ENCODE measurements at regions not wholly inside any gene's neighbourhood (a gene's known extent, or its start where the extent isn't known, plus 50 kb on each side); places are given as distances from the start of the nearest gene placed in this dataset.

DNA sequence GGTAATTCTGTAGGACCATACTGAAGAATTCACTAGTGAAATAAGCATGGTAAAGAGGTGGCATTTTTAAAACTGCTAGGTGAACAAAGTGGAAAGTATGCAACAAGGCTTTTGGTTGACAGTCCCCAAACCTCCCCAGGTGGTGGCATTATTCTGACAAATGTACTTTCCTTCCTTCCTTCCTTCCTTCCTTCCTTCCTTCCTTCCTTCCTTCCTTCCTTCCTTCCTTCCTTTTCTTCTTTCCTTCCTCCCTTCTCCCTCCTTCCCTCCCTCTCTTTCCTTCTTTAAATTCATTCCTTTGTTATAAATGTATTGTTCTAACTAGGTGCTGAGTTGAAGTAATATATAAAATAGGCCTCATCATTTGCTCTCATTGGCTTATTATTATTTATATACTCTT, 284.7 kb upstream of the ANO5 start:
- no peaks in the 10 kb centered on the region for H3K36me3 ChIP-seq (ENCODE audit: control insufficient read depth in 4 of 4, insufficient read depth in 4 of 4, low read length in 3 of 4)

GRCh38 chr11:21909145-21909544, 283.7 kb upstream of the ANO5 start:
- 100% methylated on average over 1 of the region's 2 CpGs for WGBS (ENCODE audit: insufficient coverage)
- Histone ChIP-seq H3K36me3 (ENCODE audit: control insufficient read depth in 4 of 4, insufficient read depth in 4 of 4, low read length in 3 of 4) (no peaks in the 10 kb centered on the region), H3K27me3 (replicated peaks in 2 of 5; ENCODE audit: control insufficient read depth in 4 of 5, insufficient read depth in 5 of 5, low read length in 4 of 5) (no peaks in the 10 kb centered on the region), H3K4me3 (ENCODE audit: control insufficient read depth in 1 of 7, extremely low read depth in 1 of 7, insufficient read depth in 4 of 7, low read depth in 2 of 7, low read length in 6 of 7) (no peak overlapping the region), H3K27ac (ENCODE audit: insufficient read depth in 1 of 2, low read depth in 1 of 2, low read length in 2 of 2, poor library complexity in 1 of 2, severe bottlenecking in 2 of 2) (no peak overlapping the region), H3K9me3 (ENCODE audit: control extremely low read depth in 1 of 5, control insufficient read depth in 4 of 5, insufficient read depth in 2 of 5, low read depth in 1 of 5, low read length in 4 of 5) (no peaks in the 10 kb centered on the region), H3K4me1 (ENCODE audit: control extremely low read depth in 1 of 4, control insufficient read depth in 4 of 4, insufficient read depth in 4 of 4, low read length in 3 of 4) (no peaks in the 10 kb centered on the region)
- CTCF ChIA-PET, result interaction anchor here (0.9 kb wide), 1 partner anchor 11 kb away, joined by 3 read pairs; no protein-coding TSS in a partner anchor
- DNase-seq, result no peak
- POLR2A ChIA-PET, result no interaction called here

More for the DNA sequence above, 284.7 kb upstream of the ANO5 start:
- Histone ChIP-seq H3K9me3 (ENCODE audit: control extremely low read depth in 1 of 5, control insufficient read depth in 4 of 5, insufficient read depth in 2 of 5, low read depth in 1 of 5, low read length in 4 of 5) (no peaks in the 10 kb centered on the region), H3K27ac (ENCODE audit: insufficient read depth in 1 of 2, low read depth in 1 of 2, low read length in 2 of 2, poor library complexity in 1 of 2, severe bottlenecking in 2 of 2) (no peak overlapping the region), H3K4me3 (ENCODE audit: control insufficient read depth in 1 of 7, extremely low read depth in 1 of 7, insufficient read depth in 4 of 7, low read depth in 2 of 7, low read length in 6 of 7) (no peak overlapping the region), H3K4me1 (ENCODE audit: control extremely low read depth in 1 of 4, control insufficient read depth in 4 of 4, insufficient read depth in 4 of 4, low read length in 3 of 4) (no peaks in the 10 kb centered on the region), H3K27me3 (replicated peaks in 2 of 5; ENCODE audit: control insufficient read depth in 4 of 5, insufficient read depth in 5 of 5, low read length in 4 of 5) (no peaks in the 10 kb centered on the region)
- no peak for DNase-seq
- ChIA-PET POLR2A (no interaction called here), CTCF (no interaction called here)

- Histone ChIP-seq H3K27ac (ENCODE audit: insufficient read depth in 1 of 2, low read depth in 1 of 2, low read length in 2 of 2, poor library complexity in 1 of 2, severe bottlenecking in 2 of 2) (no peak overlapping the region), H3K4me3 (ENCODE audit: control insufficient read depth in 1 of 7, extremely low read depth in 1 of 7, insufficient read depth in 4 of 7, low read depth in 2 of 7, low read length in 6 of 7) (no peak overlapping the region), H3K4me1 (ENCODE audit: control extremely low read depth in 1 of 4, control insufficient read depth in 4 of 4, insufficient read depth in 4 of 4, low read length in 3 of 4) (no peaks in the 10 kb centered on the region), H3K27me3 (replicated peaks in 2 of 5; ENCODE audit: control insufficient read depth in 4 of 5, insufficient read depth in 5 of 5, low read length in 4 of 5) (no peaks in the 10 kb centered on the region), H3K9me3 (ENCODE audit: control extremely low read depth in 1 of 5, control insufficient read depth in 4 of 5, insufficient read depth in 2 of 5, low read depth in 1 of 5, low read length in 4 of 5) (peaks cover 0 to 7% (median 0%) of the 10 kb centered on the region in 5 experiments), H3K36me3 (ENCODE audit: control insufficient read depth in 4 of 4, insufficient read depth in 4 of 4, low read length in 3 of 4) (no peaks in the 10 kb centered on the region)
- ChIA-PET POLR2A (no interaction called here), CTCF (no interaction called here)
- no peak for DNase-seq
- 0% methylated on average over 1 of the region's 2 CpGs for WGBS (ENCODE audit: insufficient coverage)
These were observed 281.8 kb upstream of the ANO5 start for GRCh38 chr11:21911061-21911460.

DNA sequence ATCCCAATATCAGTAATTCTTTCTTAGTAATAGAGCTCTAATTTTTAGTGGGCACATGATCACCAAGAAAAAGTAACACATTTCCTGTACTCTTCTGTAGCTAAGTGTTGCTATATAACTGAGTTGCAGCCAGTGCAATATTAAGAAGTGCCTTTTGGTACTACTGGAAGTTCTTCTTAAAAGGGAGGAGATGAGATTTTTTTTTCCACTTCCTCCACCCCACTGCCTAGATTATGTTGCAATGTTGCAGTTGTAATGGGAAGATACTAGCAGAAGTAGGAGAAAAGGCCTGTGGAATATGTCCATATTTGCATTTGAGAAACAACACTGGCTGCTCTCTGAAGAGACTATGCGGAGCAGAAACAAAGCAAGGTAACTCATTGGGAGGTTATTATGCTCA, 280.6 kb upstream of the ANO5 start:
- ChIA-PET POLR2A (no interaction called here), CTCF (no interaction called here)
- Histone ChIP-seq H3K4me1 (ENCODE audit: control extremely low read depth in 1 of 4, control insufficient read depth in 4 of 4, insufficient read depth in 4 of 4, low read length in 3 of 4) (no peaks in the 10 kb centered on the region), H3K36me3 (ENCODE audit: control insufficient read depth in 4 of 4, insufficient read depth in 4 of 4, low read length in 3 of 4) (no peaks in the 10 kb centered on the region), H3K27me3 (replicated peaks in 2 of 5; ENCODE audit: control insufficient read depth in 4 of 5, insufficient read depth in 5 of 5, low read length in 4 of 5) (no peaks in the 10 kb centered on the region), H3K4me3 (ENCODE audit: control insufficient read depth in 1 of 7, extremely low read depth in 1 of 7, insufficient read depth in 4 of 7, low read depth in 2 of 7, low read length in 6 of 7) (no peak overlapping the region), H3K27ac (ENCODE audit: insufficient read depth in 1 of 2, low read depth in 1 of 2, low read length in 2 of 2, poor library complexity in 1 of 2, severe bottlenecking in 2 of 2) (no peak overlapping the region), H3K9me3 (ENCODE audit: control extremely low read depth in 1 of 5, control insufficient read depth in 4 of 5, insufficient read depth in 2 of 5, low read depth in 1 of 5, low read length in 4 of 5) (peaks cover 0 to 7% (median 0%) of the 10 kb centered on the region in 5 experiments)
- 100% methylated on average over 1 of the region's 1 CpG for WGBS (ENCODE audit: insufficient coverage)
- no peak for DNase-seq

DNA sequence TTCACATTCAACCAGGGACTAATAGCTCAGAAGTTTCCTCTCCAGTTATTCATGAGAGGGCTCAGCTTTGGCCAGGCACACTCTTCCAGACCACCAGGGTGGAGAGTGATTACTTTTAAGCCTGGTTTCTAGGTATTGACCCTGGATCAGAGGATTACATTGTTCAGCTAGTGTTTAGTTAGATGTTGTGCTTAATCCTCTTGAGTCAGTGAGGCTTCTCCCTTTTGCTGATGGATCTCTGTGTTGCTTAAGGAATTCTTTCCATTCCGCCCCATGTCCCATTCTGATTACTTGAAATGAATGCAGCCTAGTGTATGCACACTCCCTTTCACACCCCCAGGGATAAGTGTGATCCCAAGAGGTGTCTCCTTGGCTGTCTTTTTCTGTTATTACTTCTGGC, 271.7 kb upstream of the ANO5 start:
- 100% methylated on average over 1 of the region's 1 CpG for WGBS (ENCODE audit: insufficient coverage)
- no peaks in the 10 kb centered on the region for H3K9me3 ChIP-seq (ENCODE audit: control extremely low read depth in 1 of 5, control insufficient read depth in 4 of 5, insufficient read depth in 2 of 5, low read depth in 1 of 5, low read length in 4 of 5)
- H3K4me1 ChIP-seq (ENCODE audit: control extremely low read depth in 1 of 4, control insufficient read depth in 4 of 4, insufficient read depth in 4 of 4, low read length in 3 of 4), result peaks cover 0 to 2% (median 0%) of the 10 kb centered on the region in 4 experiments
- H3K36me3 ChIP-seq (ENCODE audit: control insufficient read depth in 4 of 4, insufficient read depth in 4 of 4, low read length in 3 of 4), result no peaks in the 10 kb centered on the region
- CTCF ChIA-PET, result no interaction called here
- DNase-seq, result no peak
- H3K4me3 ChIP-seq (ENCODE audit: control insufficient read depth in 1 of 7, extremely low read depth in 1 of 7, insufficient read depth in 4 of 7, low read depth in 2 of 7, low read length in 6 of 7), result no peak overlapping the region
- no peaks in the 10 kb centered on the region for H3K27me3 ChIP-seq (replicated peaks in 2 of 5; ENCODE audit: control insufficient read depth in 4 of 5, insufficient read depth in 5 of 5, low read length in 4 of 5)
- no peak overlapping the region for H3K27ac ChIP-seq (ENCODE audit: insufficient read depth in 1 of 2, low read depth in 1 of 2, low read length in 2 of 2, poor library complexity in 1 of 2, severe bottlenecking in 2 of 2)
- POLR2A ChIA-PET, result no interaction called here

- CTCF ChIA-PET, result no interaction called here
- Histone ChIP-seq H3K9me3 (ENCODE audit: control extremely low read depth in 1 of 5, control insufficient read depth in 4 of 5, insufficient read depth in 2 of 5, low read depth in 1 of 5, low read length in 4 of 5) (no peaks in the 10 kb centered on the region), H3K4me1 (ENCODE audit: control extremely low read depth in 1 of 4, control insufficient read depth in 4 of 4, insufficient read depth in 4 of 4, low read length in 3 of 4) (peaks cover 0 to 2% (median 0%) of the 10 kb centered on the region in 4 experiments), H3K27ac (ENCODE audit: insufficient read depth in 1 of 2, low read depth in 1 of 2, low read length in 2 of 2, poor library complexity in 1 of 2, severe bottlenecking in 2 of 2) (no peak overlapping the region), H3K36me3 (ENCODE audit: control insufficient read depth in 4 of 4, insufficient read depth in 4 of 4, low read length in 3 of 4) (no peaks in the 10 kb centered on the region), H3K4me3 (ENCODE audit: control insufficient read depth in 1 of 7, extremely low read depth in 1 of 7, insufficient read depth in 4 of 7, low read depth in 2 of 7, low read length in 6 of 7) (no peak overlapping the region), H3K27me3 (replicated peaks in 2 of 5; ENCODE audit: control insufficient read depth in 4 of 5, insufficient read depth in 5 of 5, low read length in 4 of 5) (no peaks in the 10 kb centered on the region)
- POLR2A ChIA-PET, result no interaction called here
- WGBS (ENCODE audit: insufficient coverage), result no CpG with 5 or more reads among the region's 1 CpG
- DNase-seq, result no peak
These were observed 268.6 kb upstream of the ANO5 start for GRCh38 chr11:21924262-21924661.

GRCh38 chr11:21927628-21928027, 265.3 kb upstream of the ANO5 start:
- Histone ChIP-seq H3K27ac (ENCODE audit: insufficient read depth in 1 of 2, low read depth in 1 of 2, low read length in 2 of 2, poor library complexity in 1 of 2, severe bottlenecking in 2 of 2) (no peak overlapping the region), H3K4me1 (ENCODE audit: control extremely low read depth in 1 of 4, control insufficient read depth in 4 of 4, insufficient read depth in 4 of 4, low read length in 3 of 4) (no peaks in the 10 kb centered on the region), H3K4me3 (ENCODE audit: control insufficient read depth in 1 of 7, extremely low read depth in 1 of 7, insufficient read depth in 4 of 7, low read depth in 2 of 7, low read length in 6 of 7) (no peak overlapping the region), H3K36me3 (ENCODE audit: control insufficient read depth in 4 of 4, insufficient read depth in 4 of 4, low read length in 3 of 4) (no peaks in the 10 kb centered on the region), H3K9me3 (ENCODE audit: control extremely low read depth in 1 of 5, control insufficient read depth in 4 of 5, insufficient read depth in 2 of 5, low read depth in 1 of 5, low read length in 4 of 5) (no peaks in the 10 kb centered on the region), H3K27me3 (replicated peaks in 2 of 5; ENCODE audit: control insufficient read depth in 4 of 5, insufficient read depth in 5 of 5, low read length in 4 of 5) (peaks cover 0 to 3% (median 0%) of the 10 kb centered on the region in 5 experiments)
- no peak for DNase-seq
- WGBS (ENCODE audit: insufficient coverage), result 50% methylated on average over 2 of the region's 3 CpGs
- ChIA-PET POLR2A (no interaction called here), CTCF (no interaction called here)

Measured in common myeloid progenitor, CD34-positive (primary cell).